Head of caudate nucleus (tissue), 42 donors: ENCODE measurements at regions not wholly inside any gene's neighbourhood (a gene's known extent, or its start where the extent isn't known, plus 50 kb on each side); places are given as distances from the start of the nearest gene placed in this dataset.
A peak's percentile ranks its signal among the peaks of the same experiment; 100 is the strongest.
"Not testable (repeated sequence)": the region's sequence is repeated elsewhere in the genome, so short reads cannot be mapped to it uniquely, and the experiment has no call there.

ENCODE experiments used
- DNase-seq, 42 donors: peaks; one replicate each; pipeline versions ENCODE4 v3.0.0 to v3.0.0-alpha.2; 2020 to 2021; ENCODE audit warnings: mixed read lengths in 7 of 42
- intact Hi-C: fragments of 100-400 bp; cut with DNase I; formaldehyde crosslinking; loops from one replicate; pipeline ENCODE4 v1.15.0; 2022

GRCh38 chr17:77286641-77287431, 146.1 kb downstream of the SEC14L1 start:
- DNase-seq, result peak in 4 of 42 donors; percentile 20 to 44 (median 30)
- intact Hi-C loops, result no loop called here

- DNase-seq, result peak in 1 of 42 donors; percentile 12
- intact Hi-C loops, result no loop called here
Measured at GRCh38 chr17:77287432-77288068, 146.8 kb downstream of the SEC14L1 start.

- intact Hi-C loops, result no loop called here
- no peak for DNase-seq
Measured at GRCh38 chr17:77288115-77288619, 147.4 kb downstream of the SEC14L1 start.

GRCh38 chr17:77290759-77291558, 150.2 kb downstream of the SEC14L1 start:
- intact Hi-C loops, DNase-seq: not testable (repeated sequence)

GRCh38 chr17:77291591-77292386, 151.0 kb downstream of the SEC14L1 start:
- intact Hi-C loops, result no loop called here
- DNase-seq, result no peak

- intact Hi-C loops, result no loop called here
- DNase-seq, result no peak
Measured at GRCh38 chr17:77294761-77295160, 154.0 kb downstream of the SEC14L1 start.

- intact Hi-C loops, result no loop called here
- DNase-seq, result no peak
Measured at GRCh38 chr17:77295241-77295853, 154.6 kb downstream of the SEC14L1 start.

GRCh38 chr17:77296769-77297409, 156.1 kb downstream of the SEC14L1 start:
- intact Hi-C loops, result no loop called here
- no peak for DNase-seq

- no peak for DNase-seq
- intact Hi-C loops, result no loop called here
Measured at GRCh38 chr17:77297693-77298666, 157.2 kb downstream of the SEC14L1 start.

- no peak for DNase-seq
- intact Hi-C loops, result no loop called here
Measured at GRCh38 chr17:77298811-77299210, 158.0 kb downstream of the SEC14L1 start.

- no peak for DNase-seq
- intact Hi-C loops, result no loop called here
Measured at GRCh38 chr17:77299256-77300015, 158.7 kb downstream of the SEC14L1 start.

- no peak for DNase-seq
- intact Hi-C loops, result no loop called here
Measured at GRCh38 chr17:77300016-77300686, 159.4 kb downstream of the SEC14L1 start.

GRCh38 chr17:77301694-77302266, 161.0 kb downstream of the SEC14L1 start:
- no peak for DNase-seq
- intact Hi-C loops, result no loop called here

GRCh38 chr17:77302682-77303081, 161.9 kb downstream of the SEC14L1 start:
- intact Hi-C loops, result no loop called here

GRCh38 chr17:77303620-77304019, 162.9 kb downstream of the SEC14L1 start:
- DNase-seq, result no peak
- intact Hi-C loops, result no loop called here

More at GRCh38 chr17:77302682-77303081, 161.9 kb downstream of the SEC14L1 start:
- DNase-seq, result no peak
